Peyer's patch (tissue), 4 donors: ENCODE measurements at regions not wholly inside any gene's neighbourhood (a gene's known extent, or its start where the extent isn't known, plus 50 kb on each side); places are given as distances from the start of the nearest gene placed in this dataset.

Source experiments
- DNase-seq, 3 donors: peaks; one replicate each; pipeline ENCODE4 v3.0.0-alpha.2; 2017 to 2019
- H3K27ac ChIP-seq, 4 donors: fragments of 200-600 bp; sonication (generic); one replicate each; pipeline ENCODE4 v1.5.1; 2016 to 2019
- H3K27me3 ChIP-seq, 2 donors: fragments of 200-600 bp; sonication (generic); one replicate each; pipeline ENCODE4 v1.5.1; 2019
- H3K36me3 ChIP-seq, 3 donors: fragments of 200-600 bp; sonication (generic); one replicate each; pipeline ENCODE4 v1.5.1; 2016 to 2019
- H3K4me1 ChIP-seq, 4 donors: fragments of 200-600 bp; sonication (generic); one replicate each; pipeline ENCODE4 v1.5.1; 2016 to 2019
- H3K4me3 ChIP-seq, 4 donors: fragments of 200-600 bp; sonication (generic); 1 replicate in 3 of 4; 2 replicates in 1 of 4; pipeline ENCODE4 v1.5.1; 2016 to 2019; ENCODE audit warnings: mild to moderate bottlenecking in 1 of 4
- H3K9me3 ChIP-seq, 4 donors: fragments of 200-600 bp; sonication (generic); one replicate each; pipeline ENCODE4 v1.5.1; 2016 to 2019; ENCODE audit warnings: mild to moderate bottlenecking in 1 of 4
- CTCF ChIP-seq, 6 experiments: fragments of 450-650 bp in 4 of 6; fragments of 200-600 bp in 2 of 6; sonication (generic) in 1 of 6; IDR thresholded peaks; one replicate each; pipeline ENCODE4 v1.5.1; 2017 to 2019; ENCODE audit warnings: antibody characterized with exemption in 6 of 6, mild to moderate bottlenecking in 3 of 6, moderate library complexity in 1 of 6
- POLR2A ChIP-seq, 2 donors: fragments of 450-650 bp; IDR thresholded peaks; one replicate each; pipeline ENCODE4 v1.5.1; 2017; ENCODE audit warnings: antibody characterized with exemption in 2 of 2, mild to moderate bottlenecking in 2 of 2, moderate library complexity in 2 of 2

GRCh38 chr6:91387290-91388059 lies 800.6 kb upstream of the MAP3K7 start:
- Histone ChIP-seq H3K4me3 (no peak overlapping the region), H3K27me3 (no peaks in the 10 kb centered on the region)
- DNase-seq = no peak

DNA sequence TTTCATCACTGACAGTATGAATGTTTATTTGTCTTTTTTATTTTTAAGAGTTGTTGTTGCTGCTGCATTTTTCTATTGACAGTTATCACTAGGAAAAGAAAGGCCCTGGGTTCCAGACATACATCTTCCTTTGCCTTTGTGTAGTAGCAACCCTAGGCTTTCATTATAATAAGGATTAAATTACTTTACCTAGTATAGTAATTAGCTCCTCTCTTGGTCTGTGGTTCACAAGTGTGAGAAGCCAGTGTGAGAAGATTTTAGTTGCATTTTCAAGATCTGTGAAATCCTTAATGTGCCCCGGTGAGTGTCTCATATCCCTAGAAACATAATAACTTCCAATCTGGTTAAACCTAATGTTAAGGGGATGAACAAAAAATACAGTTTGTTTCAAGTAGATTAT lies 799.3 kb upstream of the MAP3K7 start:
- Histone ChIP-seq H3K4me3 (no peak overlapping the region), H3K36me3 (no peaks in the 10 kb centered on the region), H3K27ac (no peak overlapping the region), H3K9me3 (no peaks in the 10 kb centered on the region), H3K4me1 (no peaks in the 10 kb centered on the region), H3K27me3 (no peaks in the 10 kb centered on the region)
- no peak for TF ChIP-seq POLR2A (IDR thresholded peaks at IDR 0.05)
- no peak for TF ChIP-seq CTCF (IDR thresholded peaks at IDR 0.05)
- no peak for DNase-seq

More at GRCh38 chr6:91387290-91388059, 800.6 kb upstream of the MAP3K7 start:
- no peaks in the 10 kb centered on the region for H3K36me3 ChIP-seq
- no peak for TF ChIP-seq POLR2A (IDR thresholded peaks at IDR 0.05)
- no peak for TF ChIP-seq CTCF (IDR thresholded peaks at IDR 0.05)
- H3K9me3 ChIP-seq = no peaks in the 10 kb centered on the region
- H3K27ac ChIP-seq = no peak overlapping the region
- H3K4me1 ChIP-seq = no peaks in the 10 kb centered on the region

GRCh38 chr6:91383207-91383606 lies 796.3 kb upstream of the MAP3K7 start:
- H3K9me3 ChIP-seq = no peaks in the 10 kb centered on the region
- TF ChIP-seq POLR2A (IDR thresholded peaks at IDR 0.05) (no peak), CTCF (IDR thresholded peaks at IDR 0.05) (no peak)
- H3K36me3 ChIP-seq = no peaks in the 10 kb centered on the region
- no peak for DNase-seq
- no peaks in the 10 kb centered on the region for H3K4me1 ChIP-seq
- no peak overlapping the region for H3K4me3 ChIP-seq
- H3K27me3 ChIP-seq = no peaks in the 10 kb centered on the region
- no peak overlapping the region for H3K27ac ChIP-seq

- Histone ChIP-seq H3K27me3 (no peaks in the 10 kb centered on the region), H3K9me3 (no peaks in the 10 kb centered on the region), H3K36me3 (no peaks in the 10 kb centered on the region), H3K4me1 (no peaks in the 10 kb centered on the region), H3K4me3 (no peak overlapping the region), H3K27ac (peak overlapping the region in 1 of 4 donors; percentile 3)
- DNase-seq = peak in 1 of 3 donors; percentile 47
- no peak for TF ChIP-seq POLR2A (IDR thresholded peaks at IDR 0.05)
- TF ChIP-seq CTCF (IDR thresholded peaks at IDR 0.05) = no peak
Measured at GRCh38 chr6:91376686-91377085, 789.8 kb upstream of the MAP3K7 start.

DNA sequence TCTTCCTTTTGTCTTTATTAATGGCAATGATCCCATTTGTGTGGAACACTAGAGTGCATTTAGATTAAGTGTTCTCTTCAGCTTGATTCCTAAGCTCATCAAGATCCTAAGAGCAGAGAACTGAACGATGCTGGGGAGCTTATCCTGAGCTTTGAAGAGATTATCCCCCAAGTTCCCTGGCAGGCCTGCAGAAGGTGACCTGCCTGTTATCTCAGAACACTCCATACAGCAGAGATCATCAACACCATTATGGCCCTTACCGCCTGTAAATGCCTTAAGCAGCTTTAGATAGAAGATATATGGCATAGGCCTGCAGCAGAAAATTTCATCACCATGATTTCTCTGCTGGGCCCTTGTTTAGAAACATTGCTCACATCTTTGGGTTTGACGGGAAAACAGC lies 779.9 kb upstream of the MAP3K7 start:
- no peak for DNase-seq
- Histone ChIP-seq H3K36me3 (no peaks in the 10 kb centered on the region), H3K27me3 (no peaks in the 10 kb centered on the region), H3K27ac (no peak overlapping the region), H3K4me1 (no peaks in the 10 kb centered on the region), H3K4me3 (no peak overlapping the region), H3K9me3 (no peaks in the 10 kb centered on the region)
- TF ChIP-seq POLR2A (IDR thresholded peaks at IDR 0.05) (no peak), CTCF (IDR thresholded peaks at IDR 0.05) (no peak)
